ENCODE measurements at regions not wholly inside any gene's neighbourhood (a gene's known extent, or its start where the extent isn't known, plus 50 kb on each side); places are given as distances from the start of the nearest gene placed in this dataset.

DNA sequence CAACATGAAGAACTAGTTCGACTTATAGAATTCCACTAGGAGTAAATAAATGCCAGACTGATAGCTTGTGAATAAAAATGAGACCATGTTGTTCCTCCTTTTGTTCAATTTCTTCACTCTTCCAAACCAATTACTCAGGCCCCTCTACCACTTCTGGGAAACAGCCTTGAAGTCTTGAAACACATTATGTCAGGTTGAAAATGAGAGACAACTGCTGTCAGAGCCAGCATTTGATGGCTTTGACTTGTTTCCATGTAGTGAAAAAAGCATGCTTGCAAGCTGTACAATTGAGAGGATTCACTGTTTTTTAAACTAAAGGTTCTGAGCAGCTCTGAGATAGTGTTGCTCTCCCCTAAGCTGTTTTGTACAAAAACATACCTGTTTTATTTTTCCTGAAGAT lies 337.1 kb upstream of the SGCD start:
- DNase-seq: no peak
- TF ChIP-seq, protein P1, sequence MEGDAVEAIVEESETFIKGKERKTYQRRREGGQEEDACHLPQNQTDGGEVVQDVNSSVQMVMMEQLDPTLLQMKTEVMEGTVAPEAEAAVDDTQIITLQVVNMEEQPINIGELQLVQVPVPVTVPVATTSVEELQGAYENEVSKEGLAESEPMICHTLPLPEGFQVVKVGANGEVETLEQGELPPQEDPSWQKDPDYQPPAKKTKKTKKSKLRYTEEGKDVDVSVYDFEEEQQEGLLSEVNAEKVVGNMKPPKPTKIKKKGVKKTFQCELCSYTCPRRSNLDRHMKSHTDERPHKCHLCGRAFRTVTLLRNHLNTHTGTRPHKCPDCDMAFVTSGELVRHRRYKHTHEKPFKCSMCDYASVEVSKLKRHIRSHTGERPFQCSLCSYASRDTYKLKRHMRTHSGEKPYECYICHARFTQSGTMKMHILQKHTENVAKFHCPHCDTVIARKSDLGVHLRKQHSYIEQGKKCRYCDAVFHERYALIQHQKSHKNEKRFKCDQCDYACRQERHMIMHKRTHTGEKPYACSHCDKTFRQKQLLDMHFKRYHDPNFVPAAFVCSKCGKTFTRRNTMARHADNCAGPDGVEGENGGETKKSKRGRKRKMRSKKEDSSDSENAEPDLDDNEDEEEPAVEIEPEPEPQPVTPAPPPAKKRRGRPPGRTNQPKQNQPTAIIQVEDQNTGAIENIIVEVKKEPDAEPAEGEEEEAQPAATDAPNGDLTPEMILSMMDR (IDR thresholded peaks at IDR 0.05 in 8 of 11, conservative IDR thresholded peaks at IDR 0.05 in 3 of 11): no peak
- no peak for TF ChIP-seq POLR2AphosphoS5 (IDR thresholded peaks at IDR 0.05)
- no peak for TF ChIP-seq POLR2A (IDR thresholded peaks at IDR 0.05)
- intact Hi-C loops (cut with DNase I; ENCODE audit: low total_unique reads): no loop called here
- Histone ChIP-seq H3K9me3 (no peaks in the 10 kb centered on the region), H3K4me1 (no peaks in the 10 kb centered on the region), H3K36me3 (no peaks in the 10 kb centered on the region), H3K27ac (no peak overlapping the region), H3K4me3 (no peak overlapping the region), H3K27me3 (replicated peaks in 1 of 7) (no peaks in the 10 kb centered on the region)
- 58 to 84% (median 80%) methylated on average over 1 of the region's 1 CpG for WGBS, 5 donors

DNA sequence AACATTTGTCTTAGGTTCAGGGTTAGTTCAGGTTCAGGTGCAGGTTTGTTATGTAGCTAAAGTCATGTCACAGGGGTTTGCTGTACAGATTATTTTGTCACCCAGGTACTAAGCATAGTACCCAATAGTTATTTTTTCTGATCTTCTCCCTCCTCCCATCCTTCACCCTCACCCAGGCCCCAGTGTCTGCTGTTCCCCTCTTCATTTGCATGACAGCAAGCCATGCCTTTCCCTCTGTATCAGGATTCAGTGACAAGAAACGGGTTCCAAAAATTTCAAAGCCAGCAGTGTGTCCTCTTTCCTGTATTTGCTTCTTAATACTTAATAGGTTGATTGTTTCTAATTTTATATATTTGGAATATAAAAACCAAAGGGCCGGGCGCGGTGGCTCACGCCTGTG lies 330.8 kb upstream of the SGCD start:
- Histone ChIP-seq H3K4me1 (no peaks in the 10 kb centered on the region), H3K4me3 (no peak overlapping the region), H3K36me3 (no peaks in the 10 kb centered on the region), H3K27me3 (replicated peaks in 1 of 7) (no peaks in the 10 kb centered on the region), H3K27ac (no peak overlapping the region), H3K9me3 (no peaks in the 10 kb centered on the region)
- DNase-seq: no peak
- WGBS, 5 donors: 73 to 89% (median 86%) methylated on average over 5 of the region's 5 CpGs
- TF ChIP-seq POLR2A (IDR thresholded peaks at IDR 0.05) (no peak), POLR2AphosphoS5 (IDR thresholded peaks at IDR 0.05) (no peak)
- TF ChIP-seq, protein P1 (IDR thresholded peaks at IDR 0.05 in 8 of 11, conservative IDR thresholded peaks at IDR 0.05 in 3 of 11): no peak
- intact Hi-C loops (cut with DNase I; ENCODE audit: low total_unique reads): no loop called here

- Histone ChIP-seq H3K27ac (no peak overlapping the region), H3K4me1 (no peaks in the 10 kb centered on the region), H3K9me3 (no peaks in the 10 kb centered on the region), H3K27me3 (replicated peaks in 1 of 7) (no peaks in the 10 kb centered on the region), H3K36me3 (no peaks in the 10 kb centered on the region), H3K4me3 (no peak overlapping the region)
- intact Hi-C loops (cut with DNase I; ENCODE audit: low total_unique reads): no loop called here
- no peak for TF ChIP-seq POLR2A (IDR thresholded peaks at IDR 0.05)
- TF ChIP-seq, protein P1 (IDR thresholded peaks at IDR 0.05 in 8 of 11, conservative IDR thresholded peaks at IDR 0.05 in 3 of 11): no peak
- TF ChIP-seq POLR2AphosphoS5 (IDR thresholded peaks at IDR 0.05): no peak
- 69 to 87% (median 74%) methylated on average over 2 of the region's 2 CpGs for WGBS, 5 donors
- DNase-seq: no peak
Measured at GRCh38 chr5:155998257-155998656, 328.7 kb upstream of the SGCD start.

DNA sequence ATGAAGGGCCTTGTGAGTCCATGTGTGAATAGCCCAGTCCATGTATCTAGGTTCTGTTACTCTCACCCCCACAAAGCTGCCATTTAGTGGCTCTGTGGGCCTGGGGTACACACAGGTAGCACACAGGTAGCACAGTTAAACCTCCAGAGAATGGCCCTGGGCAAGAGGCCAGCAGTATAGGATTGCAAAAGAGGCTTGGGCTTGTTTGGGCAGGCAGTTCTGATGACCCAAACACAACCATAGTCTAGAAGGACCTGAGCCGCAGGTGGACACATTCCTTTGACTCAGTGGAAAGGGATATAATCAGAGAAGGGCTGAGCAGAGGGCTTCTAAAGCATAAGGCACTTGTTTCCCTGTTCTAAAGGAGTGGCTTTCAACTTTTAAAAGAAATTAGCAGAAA lies 326.8 kb upstream of the SGCD start:
- Histone ChIP-seq H3K9me3 (no peaks in the 10 kb centered on the region), H3K4me1 (no peaks in the 10 kb centered on the region), H3K4me3 (no peak overlapping the region), H3K27me3 (replicated peaks in 1 of 7) (no peaks in the 10 kb centered on the region), H3K27ac (no peak overlapping the region), H3K36me3 (no peaks in the 10 kb centered on the region)
- DNase-seq: no peak
- WGBS, 5 donors: 81 to 100% (median 92%) methylated on average over 1 of the region's 1 CpG
- intact Hi-C loops (cut with DNase I; ENCODE audit: low total_unique reads): no loop called here
- TF ChIP-seq, protein P1 (IDR thresholded peaks at IDR 0.05 in 8 of 11, conservative IDR thresholded peaks at IDR 0.05 in 3 of 11): no peak
- no peak for TF ChIP-seq POLR2A (IDR thresholded peaks at IDR 0.05)
- TF ChIP-seq POLR2AphosphoS5 (IDR thresholded peaks at IDR 0.05): no peak

Measured in spleen (tissue), 11 donors.